GOT3 (cell line): ENCODE measurements at regions not wholly inside any gene's neighbourhood (a gene's known extent, or its start where the extent isn't known, plus 50 kb on each side); places are given as distances from the start of the nearest gene placed in this dataset.
"Not testable (repeated sequence)": the region's sequence is repeated elsewhere in the genome, so short reads cannot be mapped to it uniquely, and the experiment has no call there.

Experiments used
- DNase-seq: peaks from one replicate; lab custom pipeline; 2025; ENCODE audit warnings: mixed read lengths; lab: John Stamatoyannopoulos, UW

GRCh38 chr12:91249054-91249453, 66.4 kb upstream of the DCN start:
- no peak for DNase-seq

- DNase-seq: not testable (repeated sequence)
These were observed 60.6 kb upstream of the DCN start for GRCh38 chr12:91243177-91243576.

DNA sequence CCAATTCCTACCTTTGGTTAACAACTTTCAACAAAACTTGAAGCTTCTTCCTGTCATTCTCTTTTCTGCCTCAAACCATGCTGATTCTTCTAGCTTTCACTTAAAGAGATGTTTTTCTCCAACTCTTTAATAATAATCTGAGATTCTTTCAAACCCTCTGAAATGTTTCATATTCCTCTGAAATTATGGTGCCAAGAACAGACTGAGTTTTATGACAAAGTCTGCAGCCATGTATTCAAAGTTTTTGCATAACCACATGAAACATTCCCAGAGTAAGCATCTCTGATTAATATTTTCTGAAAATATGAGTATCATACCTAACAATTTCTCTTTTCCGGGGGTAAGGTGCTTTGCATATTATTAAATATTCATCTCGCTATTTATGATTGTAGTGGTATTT, 59.1 kb upstream of the DCN start:
- DNase-seq: no peak

- no peak for DNase-seq
These were observed 57.9 kb upstream of the DCN start for GRCh38 chr12:91240386-91241095.

DNA sequence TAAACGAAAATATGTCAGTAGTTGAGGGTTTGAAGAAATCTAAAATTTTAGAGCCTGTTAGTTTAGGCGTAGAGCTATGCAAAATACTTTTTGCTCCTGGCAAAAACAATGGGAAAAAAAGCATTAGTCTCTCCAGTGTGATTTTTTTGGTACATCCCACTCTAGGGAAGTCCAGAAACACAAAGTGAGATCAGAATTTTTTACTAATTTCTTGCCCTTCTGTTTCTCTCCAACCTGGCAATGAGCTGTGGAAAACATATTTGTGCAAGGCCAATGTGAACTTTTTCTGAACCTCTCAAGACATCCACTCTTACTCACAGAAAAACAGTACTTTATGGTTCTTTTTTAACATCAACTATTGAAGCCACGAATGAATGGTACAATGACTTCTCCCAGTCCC, 56.9 kb upstream of the DCN start:
- DNase-seq: no peak
